ENCODE measurements at regions not wholly inside any gene's neighbourhood (a gene's known extent, or its start where the extent isn't known, plus 50 kb on each side); places are given as distances from the start of the nearest gene placed in this dataset.

GRCh38 chr2:196538189-196538588, 101.3 kb upstream of the CCDC150 start:
- no peak for DNase-seq

- no peak for DNase-seq
These were observed 100.9 kb upstream of the CCDC150 start for GRCh38 chr2:196538646-196539045.

GRCh38 chr2:196544906-196545433, 94.5 kb upstream of the CCDC150 start:
- DNase-seq, result no peak

GRCh38 chr2:196546151-196546919, 93.2 kb upstream of the CCDC150 start:
- DNase-seq, result no peak

- no peak for DNase-seq
These were observed 90.5 kb upstream of the CCDC150 start for GRCh38 chr2:196549052-196549451.

GRCh38 chr2:196551014-196551413, 88.5 kb upstream of the CCDC150 start:
- no peak for DNase-seq

GRCh38 chr2:196555161-196555560, 84.4 kb upstream of the CCDC150 start:
- no peak for DNase-seq

GRCh38 chr2:196555726-196556125, 83.8 kb upstream of the CCDC150 start:
- DNase-seq, result no peak

GRCh38 chr2:196558497-196558896, 81.0 kb upstream of the CCDC150 start:
- no peak for DNase-seq

- no peak for DNase-seq
These were observed 75.6 kb upstream of the CCDC150 start for GRCh38 chr2:196563876-196564275.

- DNase-seq, result no peak
These were observed 74.3 kb upstream of the CCDC150 start for GRCh38 chr2:196565106-196565765.

GRCh38 chr2:196565982-196566381, 73.5 kb upstream of the CCDC150 start:
- no peak for DNase-seq

GRCh38 chr2:196566961-196567666, 72.4 kb upstream of the CCDC150 start:
- no peak for DNase-seq

- no peak for DNase-seq
These were observed 71.0 kb upstream of the CCDC150 start for GRCh38 chr2:196568506-196568905.

GRCh38 chr2:196584903-196585302, 54.6 kb upstream of the CCDC150 start:
- DNase-seq, result no peak

- DNase-seq, result no peak
These were observed 53.0 kb upstream of the CCDC150 start for GRCh38 chr2:196586511-196586991.

- DNase-seq, result no peak
These were observed 52.5 kb upstream of the CCDC150 start for GRCh38 chr2:196587056-196587455.

GRCh38 chr2:196587739-196588138, 51.8 kb upstream of the CCDC150 start:
- no peak for DNase-seq

GRCh38 chr2:196589419-196589818, 50.1 kb upstream of the CCDC150 start:
- no peak for DNase-seq

Measured in SW 1271 (cell line).